ENCODE measurements at regions not wholly inside any gene's neighbourhood (a gene's known extent, or its start where the extent isn't known, plus 50 kb on each side); places are given as distances from the start of the nearest gene placed in this dataset.

DNA sequence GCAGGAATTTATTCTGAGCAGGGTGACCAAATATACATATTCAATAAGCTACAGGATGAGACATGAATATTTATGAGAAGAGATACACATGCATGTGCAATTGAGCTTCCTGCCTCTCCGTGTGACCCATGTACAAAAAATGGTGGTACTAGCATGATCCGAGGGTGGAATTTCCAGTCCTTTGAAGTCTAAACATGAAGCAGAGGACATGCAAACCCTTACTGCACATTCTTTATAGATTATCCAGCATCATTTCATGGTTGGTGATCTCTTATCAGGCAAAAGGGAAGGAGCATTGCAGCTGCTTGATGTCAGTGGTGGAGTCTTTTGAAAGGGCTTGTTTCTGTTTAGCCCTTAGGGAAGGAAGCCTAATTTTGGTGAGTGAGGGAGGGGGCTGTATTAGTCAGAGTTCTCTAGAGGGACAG is 448.6 kb downstream of the SETD4 start:
- H3K18ac ChIP-seq (ENCODE audit: insufficient read length, low read depth, low read length) = no peak overlapping the region
- no peak overlapping the region for H2AK5ac ChIP-seq (ENCODE audit: insufficient read length, low read length)
- H2BK12ac ChIP-seq (ENCODE audit: insufficient read length, low read depth, low read length) = no peak overlapping the region
- TF ChIP-seq, protein P1, sequence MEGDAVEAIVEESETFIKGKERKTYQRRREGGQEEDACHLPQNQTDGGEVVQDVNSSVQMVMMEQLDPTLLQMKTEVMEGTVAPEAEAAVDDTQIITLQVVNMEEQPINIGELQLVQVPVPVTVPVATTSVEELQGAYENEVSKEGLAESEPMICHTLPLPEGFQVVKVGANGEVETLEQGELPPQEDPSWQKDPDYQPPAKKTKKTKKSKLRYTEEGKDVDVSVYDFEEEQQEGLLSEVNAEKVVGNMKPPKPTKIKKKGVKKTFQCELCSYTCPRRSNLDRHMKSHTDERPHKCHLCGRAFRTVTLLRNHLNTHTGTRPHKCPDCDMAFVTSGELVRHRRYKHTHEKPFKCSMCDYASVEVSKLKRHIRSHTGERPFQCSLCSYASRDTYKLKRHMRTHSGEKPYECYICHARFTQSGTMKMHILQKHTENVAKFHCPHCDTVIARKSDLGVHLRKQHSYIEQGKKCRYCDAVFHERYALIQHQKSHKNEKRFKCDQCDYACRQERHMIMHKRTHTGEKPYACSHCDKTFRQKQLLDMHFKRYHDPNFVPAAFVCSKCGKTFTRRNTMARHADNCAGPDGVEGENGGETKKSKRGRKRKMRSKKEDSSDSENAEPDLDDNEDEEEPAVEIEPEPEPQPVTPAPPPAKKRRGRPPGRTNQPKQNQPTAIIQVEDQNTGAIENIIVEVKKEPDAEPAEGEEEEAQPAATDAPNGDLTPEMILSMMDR (conservative IDR thresholded peaks at IDR 0.05) = no peak
- H3K27me3 ChIP-seq (ENCODE audit: insufficient read depth, low read length) = no peaks in the 10 kb centered on the region
- no peak overlapping the region for H2BK120ac ChIP-seq (ENCODE audit: low read depth, low read length, poor library complexity, severe bottlenecking)
- H3K4ac ChIP-seq (ENCODE audit: low read depth, low read length) = no peak overlapping the region
- H3K36me3 Mint-ChIP-seq (ENCODE audit: insufficient read depth in 1 of 3, low read depth in 3 of 3) = peaks cover 0 to 4% (median 0%) of the 10 kb centered on the region in 3 experiments; a peak in 2 of 7 replicates
- no peaks in the 10 kb centered on the region for H3K79me1 ChIP-seq (ENCODE audit: insufficient read depth, low read depth, low read length, poor library complexity, severe bottlenecking)
- H3K4me2 ChIP-seq (ENCODE audit: insufficient read depth, insufficient read length, low read length) = no peak overlapping the region
- H4K8ac ChIP-seq (replicated peaks; ENCODE audit: insufficient read length, low read depth, low read length) = no peak overlapping the region
- no peak overlapping the region for H2AFZ ChIP-seq (ENCODE audit: low read length)
- peaks cover 13 to 17% of the 10 kb centered on the region in 2 experiments for H3K4me1 Mint-ChIP-seq
- H3T11ph ChIP-seq (ENCODE audit: low read length) = no peak overlapping the region
- no peaks in the 10 kb centered on the region for H4K20me1 ChIP-seq (ENCODE audit: control insufficient read depth, insufficient read depth, insufficient read length)
- H3K23ac ChIP-seq (ENCODE audit: insufficient read length, low read depth, low read length) = no peak overlapping the region
- DNase-seq = no peak
- H3K56ac ChIP-seq (ENCODE audit: insufficient read length, low read depth, low read length) = no peak overlapping the region
- no peaks in the 10 kb centered on the region for H3K79me2 ChIP-seq (ENCODE audit: insufficient read depth, low read length)
- no peaks in the 10 kb centered on the region for H3K9me3 ChIP-seq (ENCODE audit: control insufficient read depth, low read depth, low read length)
- H2BK15ac ChIP-seq (ENCODE audit: low read depth, low read length) = no peak overlapping the region
- H3K4me3 Mint-ChIP-seq = no peak overlapping the region
- H3K27ac Mint-ChIP-seq = no peak overlapping the region
- no peaks in the 10 kb centered on the region; the same call in 1 of the 2 replicates for H3K4me1 ChIP-seq (ENCODE audit: insufficient read depth, low read length)
- no peak overlapping the region for H4K91ac ChIP-seq (ENCODE audit: insufficient read length, low read depth, low read length)
- H3K14ac ChIP-seq (ENCODE audit: insufficient read depth, low read length) = no peak overlapping the region
- no peak overlapping the region for H3K27ac ChIP-seq (ENCODE audit: insufficient read length, low read depth, low read length)
- H3K9me3 Mint-ChIP-seq = peaks cover 4% of the 10 kb centered on the region in 2 experiments; a peak in 4 of 5 replicates
- no peak overlapping the region for H2BK5ac ChIP-seq (ENCODE audit: insufficient read length, low read length)
- no peaks in the 10 kb centered on the region for H3K27me3 Mint-ChIP-seq (ENCODE audit: low read depth)
- no CpG with 5 or more reads among the region's 2 CpGs for WGBS (ENCODE audit: extremely low coverage, insufficient read length, low lambda C conversion rate)
- no peak overlapping the region for H2BK20ac ChIP-seq (ENCODE audit: low read depth, low read length, poor library complexity, severe bottlenecking)
- no peaks in the 10 kb centered on the region for H3K23me2 ChIP-seq (ENCODE audit: insufficient read length, low read depth, low read length, poor library complexity, severe bottlenecking)
- H3K9ac ChIP-seq (ENCODE audit: extremely low read depth, insufficient read length, low read length) = no peak overlapping the region
- no peak overlapping the region for H4K5ac ChIP-seq (ENCODE audit: insufficient read length, low read depth, low read length)

Measured in H9 (cell line).